GM23248 (cell line): ENCODE measurements at regions not wholly inside any gene's neighbourhood (a gene's known extent, or its start where the extent isn't known, plus 50 kb on each side); places are given as distances from the start of the nearest gene placed in this dataset.
"Not testable (repeated sequence)": the region's sequence is repeated elsewhere in the genome, so short reads cannot be mapped to it uniquely, and the experiment has no call there.

Experiments
- EZH2 ChIP-seq: fragments of 200-600 bp; sonication (generic); IDR thresholded peaks from 2 replicates; pipeline ENCODE4 v1.6.1; 2018; ENCODE audit warnings: antibody characterized with exemption, mild to moderate bottlenecking; ENCODE audit not compliant: insufficient read depth, poor library complexity, severe bottlenecking
- EZH2phosphoT487 ChIP-seq: fragments of 200-600 bp; sonication (generic); IDR thresholded peaks from 2 replicates; pipeline ENCODE4 v1.6.1; 2018; ENCODE audit warnings: antibody characterized with exemption, moderate library complexity, mild to moderate bottlenecking, low read depth; ENCODE audit not compliant: insufficient read depth

- TF ChIP-seq EZH2, EZH2phosphoT487: not testable (repeated sequence)
These were observed 124.4 kb upstream of the MAP2 start for GRCh38 chr2:209299478-209299877.
